GM19467 (cell line): ENCODE measurements at regions not wholly inside any gene's neighbourhood (a gene's known extent, or its start where the extent isn't known, plus 50 kb on each side); places are given as distances from the start of the nearest gene placed in this dataset.
A peak's percentile ranks its signal among the peaks of the same experiment; 100 is the strongest.

Source experiments
- ATAC-seq: cut with Tn5 transposase; IDR thresholded peaks from one replicate; pipeline ENCODE4 v1.9.1; 2021; ENCODE audit warnings: mild to moderate bottlenecking, moderate library complexity; ENCODE audit not compliant: unreplicated experiment

- no peak for ATAC-seq
Observed at GRCh38 chr18:42258301-42258965, 303.4 kb downstream of the PIK3C3 start.

GRCh38 chr18:42261731-42262130 is 306.7 kb downstream of the PIK3C3 start:
- ATAC-seq = no peak

GRCh38 chr18:42264497-42264896 is 309.5 kb downstream of the PIK3C3 start:
- ATAC-seq = no peak

- no peak for ATAC-seq
Observed at GRCh38 chr18:42268186-42268725, 313.2 kb downstream of the PIK3C3 start.

- no peak for ATAC-seq
Observed at GRCh38 chr18:42268798-42269197, 313.8 kb downstream of the PIK3C3 start.

GRCh38 chr18:42271647-42272414 is 316.8 kb downstream of the PIK3C3 start:
- ATAC-seq = no peak

GRCh38 chr18:42274488-42275137 is 319.6 kb downstream of the PIK3C3 start:
- ATAC-seq = no peak

GRCh38 chr18:42275138-42275535 is 320.1 kb downstream of the PIK3C3 start:
- ATAC-seq = no peak

- no peak for ATAC-seq
Observed at GRCh38 chr18:42275949-42276730, 321.1 kb downstream of the PIK3C3 start.

- peak; percentile 62 for ATAC-seq
Observed at GRCh38 chr18:42281124-42281523, 326.1 kb downstream of the PIK3C3 start.

- no peak for ATAC-seq
Observed at GRCh38 chr18:42281851-42282250, 326.8 kb downstream of the PIK3C3 start.

GRCh38 chr18:42287047-42287446 is 332.0 kb downstream of the PIK3C3 start:
- peak; percentile 47 for ATAC-seq

GRCh38 chr18:42288129-42288528 is 333.1 kb downstream of the PIK3C3 start:
- no peak for ATAC-seq

GRCh38 chr18:42289526-42289925 is 334.5 kb downstream of the PIK3C3 start:
- ATAC-seq = no peak

GRCh38 chr18:42290318-42291307 is 335.6 kb downstream of the PIK3C3 start:
- no peak for ATAC-seq

- no peak for ATAC-seq
Observed at GRCh38 chr18:42292654-42293053, 337.6 kb downstream of the PIK3C3 start.

- no peak for ATAC-seq
Observed at GRCh38 chr18:42296192-42296591, 341.2 kb downstream of the PIK3C3 start.

GRCh38 chr18:42296723-42297122 is 341.7 kb downstream of the PIK3C3 start:
- no peak for ATAC-seq

- peak; percentile 78 for ATAC-seq
Observed at GRCh38 chr18:42298759-42299675, 344.0 kb downstream of the PIK3C3 start.
